ENCODE measurements at regions not wholly inside any gene's neighbourhood (a gene's known extent, or its start where the extent isn't known, plus 50 kb on each side); places are given as distances from the start of the nearest gene placed in this dataset.

DNA sequence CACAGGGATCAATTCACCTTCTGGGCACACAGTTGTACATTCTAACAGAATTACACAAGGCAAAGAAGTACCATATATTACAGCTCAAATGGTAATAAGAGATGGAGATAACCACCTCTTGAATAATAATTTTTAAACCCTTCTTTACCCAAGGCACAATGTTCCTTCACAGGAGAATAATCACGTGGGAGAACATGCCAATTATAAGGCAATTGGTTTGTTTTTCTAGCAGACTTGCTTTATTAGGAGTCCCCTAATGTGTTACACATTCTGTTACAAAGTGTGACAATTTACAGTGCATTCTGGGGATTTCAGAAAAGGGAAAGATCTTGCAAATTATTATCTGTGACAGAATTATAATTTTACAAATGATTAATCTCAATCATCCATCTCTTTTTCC, 380.3 kb downstream of the RND3 start:
- Histone ChIP-seq H3K36me3 (ENCODE audit: insufficient read depth, low read length) (no peaks in the 10 kb centered on the region), H3K9me3 (ENCODE audit: low read length) (no peaks in the 10 kb centered on the region), H3K4me2 (ENCODE audit: low read length) (no peak overlapping the region), H3K9me2 (ENCODE audit: low read depth, low read length) (no peaks in the 10 kb centered on the region), H3K4me3 (ENCODE audit: low read depth, low read length, poor library complexity, severe bottlenecking) (no peak overlapping the region), H3K27ac (ENCODE audit: low read depth, low read length, poor library complexity, severe bottlenecking) (no peak overlapping the region), H3K4me1 (ENCODE audit: insufficient read depth, low read length, severe bottlenecking) (no peaks in the 10 kb centered on the region), H4K20me1 (ENCODE audit: insufficient read depth, low read length) (no peaks in the 10 kb centered on the region), H3K27me3 (ENCODE audit: insufficient read depth, low read length) (no peaks in the 10 kb centered on the region), H2AFZ (ENCODE audit: low read length) (no peak overlapping the region), H3K79me2 (ENCODE audit: insufficient read depth, low read length) (no peaks in the 10 kb centered on the region), H3F3A (ENCODE audit: insufficient read depth, low read length) (no peaks in the 10 kb centered on the region), H3K9ac (ENCODE audit: low read length) (no peak overlapping the region)
- TF ChIP-seq EZH2 (IDR thresholded peaks at IDR 0.05; ENCODE audit: borderline replicate concordance, low read length) = no peak

DNA sequence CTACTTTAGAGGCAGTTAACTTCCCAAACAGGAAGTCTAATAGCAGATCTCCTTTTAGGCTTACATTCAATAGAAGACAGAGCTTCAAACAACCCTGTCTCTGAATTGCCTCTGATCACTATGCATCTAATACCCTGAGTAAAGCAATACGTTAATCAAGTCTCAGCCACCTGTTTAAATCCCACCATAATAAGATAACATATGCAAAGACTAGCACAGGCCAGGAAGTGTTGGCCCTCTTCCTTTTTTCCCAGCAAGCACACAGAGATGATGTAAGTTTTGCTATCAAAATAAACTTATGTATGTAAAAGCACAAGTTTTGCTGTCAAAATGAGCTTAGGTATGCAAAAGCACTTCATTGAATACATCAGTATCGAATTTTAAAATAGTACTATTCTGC, 385.5 kb downstream of the RND3 start:
- H3K36me3 ChIP-seq (ENCODE audit: insufficient read depth, low read length) = no peaks in the 10 kb centered on the region
- no peak overlapping the region for H3K9ac ChIP-seq (ENCODE audit: low read length)
- H3K27ac ChIP-seq (ENCODE audit: low read depth, low read length, poor library complexity, severe bottlenecking) = no peak overlapping the region
- H3F3A ChIP-seq (ENCODE audit: insufficient read depth, low read length) = no peaks in the 10 kb centered on the region
- H3K9me3 ChIP-seq (ENCODE audit: low read length) = no peaks in the 10 kb centered on the region
- H3K4me2 ChIP-seq (ENCODE audit: low read length) = no peak overlapping the region
- H2AFZ ChIP-seq (ENCODE audit: low read length) = no peak overlapping the region
- H3K4me1 ChIP-seq (ENCODE audit: insufficient read depth, low read length, severe bottlenecking) = no peaks in the 10 kb centered on the region
- no peak overlapping the region for H3K4me3 ChIP-seq (ENCODE audit: low read depth, low read length, poor library complexity, severe bottlenecking)
- H3K27me3 ChIP-seq (ENCODE audit: insufficient read depth, low read length) = no peaks in the 10 kb centered on the region
- no peaks in the 10 kb centered on the region for H3K79me2 ChIP-seq (ENCODE audit: insufficient read depth, low read length)
- TF ChIP-seq, protein P1, sequence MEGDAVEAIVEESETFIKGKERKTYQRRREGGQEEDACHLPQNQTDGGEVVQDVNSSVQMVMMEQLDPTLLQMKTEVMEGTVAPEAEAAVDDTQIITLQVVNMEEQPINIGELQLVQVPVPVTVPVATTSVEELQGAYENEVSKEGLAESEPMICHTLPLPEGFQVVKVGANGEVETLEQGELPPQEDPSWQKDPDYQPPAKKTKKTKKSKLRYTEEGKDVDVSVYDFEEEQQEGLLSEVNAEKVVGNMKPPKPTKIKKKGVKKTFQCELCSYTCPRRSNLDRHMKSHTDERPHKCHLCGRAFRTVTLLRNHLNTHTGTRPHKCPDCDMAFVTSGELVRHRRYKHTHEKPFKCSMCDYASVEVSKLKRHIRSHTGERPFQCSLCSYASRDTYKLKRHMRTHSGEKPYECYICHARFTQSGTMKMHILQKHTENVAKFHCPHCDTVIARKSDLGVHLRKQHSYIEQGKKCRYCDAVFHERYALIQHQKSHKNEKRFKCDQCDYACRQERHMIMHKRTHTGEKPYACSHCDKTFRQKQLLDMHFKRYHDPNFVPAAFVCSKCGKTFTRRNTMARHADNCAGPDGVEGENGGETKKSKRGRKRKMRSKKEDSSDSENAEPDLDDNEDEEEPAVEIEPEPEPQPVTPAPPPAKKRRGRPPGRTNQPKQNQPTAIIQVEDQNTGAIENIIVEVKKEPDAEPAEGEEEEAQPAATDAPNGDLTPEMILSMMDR (IDR thresholded peaks at IDR 0.05; ENCODE audit: low read length) = no peak
- no peak for TF ChIP-seq EZH2 (IDR thresholded peaks at IDR 0.05; ENCODE audit: borderline replicate concordance, low read length)
- no peaks in the 10 kb centered on the region for H4K20me1 ChIP-seq (ENCODE audit: insufficient read depth, low read length)
- no peaks in the 10 kb centered on the region for H3K9me2 ChIP-seq (ENCODE audit: low read depth, low read length)

- Histone ChIP-seq H3K9me3 (ENCODE audit: low read length) (no peaks in the 10 kb centered on the region), H2AFZ (ENCODE audit: low read length) (no peak overlapping the region), H3K79me2 (ENCODE audit: insufficient read depth, low read length) (no peaks in the 10 kb centered on the region), H3K4me1 (ENCODE audit: insufficient read depth, low read length, severe bottlenecking) (no peaks in the 10 kb centered on the region), H3K9me2 (ENCODE audit: low read depth, low read length) (no peaks in the 10 kb centered on the region), H3K9ac (ENCODE audit: low read length) (no peak overlapping the region), H3K27me3 (ENCODE audit: insufficient read depth, low read length) (no peaks in the 10 kb centered on the region), H4K20me1 (ENCODE audit: insufficient read depth, low read length) (no peaks in the 10 kb centered on the region), H3K4me3 (ENCODE audit: low read depth, low read length, poor library complexity, severe bottlenecking) (no peak overlapping the region), H3K4me2 (ENCODE audit: low read length) (no peak overlapping the region), H3K27ac (ENCODE audit: low read depth, low read length, poor library complexity, severe bottlenecking) (no peak overlapping the region), H3K36me3 (ENCODE audit: insufficient read depth, low read length) (no peaks in the 10 kb centered on the region), H3F3A (ENCODE audit: insufficient read depth, low read length) (no peaks in the 10 kb centered on the region)
- TF ChIP-seq, protein P1 (IDR thresholded peaks at IDR 0.05; ENCODE audit: low read length) = no peak
- no peak for TF ChIP-seq EZH2 (IDR thresholded peaks at IDR 0.05; ENCODE audit: borderline replicate concordance, low read length)
Observed at GRCh38 chr2:150100834-150101233, 386.6 kb downstream of the RND3 start.

- no peaks in the 10 kb centered on the region for H3K4me1 ChIP-seq (ENCODE audit: insufficient read depth, low read length, severe bottlenecking)
- H3K9me2 ChIP-seq (ENCODE audit: low read depth, low read length) = no peaks in the 10 kb centered on the region
- no peaks in the 10 kb centered on the region for H3K79me2 ChIP-seq (ENCODE audit: insufficient read depth, low read length)
- no peak overlapping the region for H3K9ac ChIP-seq (ENCODE audit: low read length)
- H3K4me3 ChIP-seq (ENCODE audit: low read depth, low read length, poor library complexity, severe bottlenecking) = no peak overlapping the region
- no peaks in the 10 kb centered on the region for H3F3A ChIP-seq (ENCODE audit: insufficient read depth, low read length)
- H3K4me2 ChIP-seq (ENCODE audit: low read length) = no peak overlapping the region
- TF ChIP-seq, protein P1 (IDR thresholded peaks at IDR 0.05; ENCODE audit: low read length) = no peak
- TF ChIP-seq EZH2 (IDR thresholded peaks at IDR 0.05; ENCODE audit: borderline replicate concordance, low read length) = no peak
- H3K27ac ChIP-seq (ENCODE audit: low read depth, low read length, poor library complexity, severe bottlenecking) = no peak overlapping the region
- no peaks in the 10 kb centered on the region for H4K20me1 ChIP-seq (ENCODE audit: insufficient read depth, low read length)
- H3K27me3 ChIP-seq (ENCODE audit: insufficient read depth, low read length) = no peaks in the 10 kb centered on the region
- no peaks in the 10 kb centered on the region for H3K9me3 ChIP-seq (ENCODE audit: low read length)
- H2AFZ ChIP-seq (ENCODE audit: low read length) = no peak overlapping the region
- H3K36me3 ChIP-seq (ENCODE audit: insufficient read depth, low read length) = no peaks in the 10 kb centered on the region
Observed at GRCh38 chr2:150100336-150100735, 387.1 kb downstream of the RND3 start.
